ENCODE measurements at regions not wholly inside any gene's neighbourhood (a gene's known extent, or its start where the extent isn't known, plus 50 kb on each side); places are given as distances from the start of the nearest gene placed in this dataset.

- Histone ChIP-seq H3K4me3 (no peak overlapping the region), H3K4me1 (peaks cover 0 to 5% (median 0%) of the 10 kb centered on the region in 4 donors), H3K9me3 (peaks cover 0 to 10% (median 0%) of the 10 kb centered on the region in 4 donors), H3K27ac (no peak overlapping the region), H3K27me3 (no peaks in the 10 kb centered on the region), H3K36me3 (no peaks in the 10 kb centered on the region)
- TF ChIP-seq CTCF (IDR thresholded peaks at IDR 0.05) (no peak), POLR2A (IDR thresholded peaks at IDR 0.05) (no peak), EP300 (IDR thresholded peaks at IDR 0.05) (no peak)
- no peak for DNase-seq (ENCODE audit: low spot score in 2 of 2)
Measured at GRCh38 chr4:57445686-57446085, 335.5 kb upstream of the IGFBP7 start.

- Histone ChIP-seq H3K27me3 (no peaks in the 10 kb centered on the region), H3K36me3 (no peaks in the 10 kb centered on the region), H3K9me3 (peaks cover 0 to under 1% (median 0%) of the 10 kb centered on the region in 4 donors), H3K4me3 (no peak overlapping the region), H3K4me1 (peaks cover 0 to 5% (median 0%) of the 10 kb centered on the region in 4 donors), H3K27ac (no peak overlapping the region)
- WGBS, 2 donors: 68 to 73% methylated on average over 4 of the region's 4 CpGs
- no peak for DNase-seq (ENCODE audit: low spot score in 2 of 2)
- no peak for TF ChIP-seq CTCF (IDR thresholded peaks at IDR 0.05)
- no peak for TF ChIP-seq EP300 (IDR thresholded peaks at IDR 0.05)
Measured at GRCh38 chr4:57444671-57445070, 334.5 kb upstream of the IGFBP7 start.

- no peaks in the 10 kb centered on the region for H3K27me3 ChIP-seq
- WGBS, 2 donors: 78% methylated on average over 2 of the region's 2 CpGs
- no peak overlapping the region for H3K27ac ChIP-seq
- H3K36me3 ChIP-seq: no peaks in the 10 kb centered on the region
- peaks cover 0 to 5% (median 0%) of the 10 kb centered on the region in 4 donors for H3K4me1 ChIP-seq
- no peaks in the 10 kb centered on the region for H3K9me3 ChIP-seq
- H3K4me3 ChIP-seq: no peak overlapping the region
- TF ChIP-seq CTCF (IDR thresholded peaks at IDR 0.05) (no peak), POLR2A (IDR thresholded peaks at IDR 0.05) (no peak), EP300 (IDR thresholded peaks at IDR 0.05) (no peak)
- no peak for DNase-seq (ENCODE audit: low spot score in 2 of 2)
Measured at GRCh38 chr4:57443787-57444186, 333.6 kb upstream of the IGFBP7 start.

GRCh38 chr4:57443308-57443707 is 333.1 kb upstream of the IGFBP7 start:
- TF ChIP-seq CTCF (IDR thresholded peaks at IDR 0.05): no peak
- TF ChIP-seq POLR2A (IDR thresholded peaks at IDR 0.05): no peak
- no peak for TF ChIP-seq EP300 (IDR thresholded peaks at IDR 0.05)
- Histone ChIP-seq H3K36me3 (no peaks in the 10 kb centered on the region), H3K27ac (no peak overlapping the region), H3K9me3 (no peaks in the 10 kb centered on the region), H3K4me3 (no peak overlapping the region), H3K27me3 (no peaks in the 10 kb centered on the region), H3K4me1 (peaks cover 0 to 5% (median 0%) of the 10 kb centered on the region in 4 donors)
- no peak for DNase-seq (ENCODE audit: low spot score in 2 of 2)
- 76 to 89% methylated on average over 7 of the region's 7 CpGs for WGBS, 2 donors

GRCh38 chr4:57442831-57443291 is 332.7 kb upstream of the IGFBP7 start:
- H3K27me3 ChIP-seq: no peaks in the 10 kb centered on the region
- WGBS, 2 donors: 21 to 23% methylated on average over 4 of the region's 4 CpGs
- TF ChIP-seq EP300 (IDR thresholded peaks at IDR 0.05) (no peak), CTCF (IDR thresholded peaks at IDR 0.05) (peak; percentile 35 to 78 (median 53))
- peak in 1 of 2 donors; percentile 59 for DNase-seq (ENCODE audit: low spot score in 2 of 2)
- H3K27ac ChIP-seq: no peak overlapping the region
- no peak overlapping the region for H3K4me3 ChIP-seq
- H3K36me3 ChIP-seq: no peaks in the 10 kb centered on the region
- no peaks in the 10 kb centered on the region for H3K9me3 ChIP-seq
- H3K4me1 ChIP-seq: peaks cover 0 to 5% (median 0%) of the 10 kb centered on the region in 4 donors
